ENCODE measurements at regions not wholly inside any gene's neighbourhood (a gene's known extent, or its start where the extent isn't known, plus 50 kb on each side); places are given as distances from the start of the nearest gene placed in this dataset.

- Histone ChIP-seq H3K9ac (ENCODE audit: low read depth, low read length, poor library complexity, severe bottlenecking) (no peak overlapping the region), H4K20me1 (ENCODE audit: insufficient read depth, low read length, poor library complexity, severe bottlenecking) (no peaks in the 10 kb centered on the region), H3F3A (ENCODE audit: low read depth) (no peaks in the 10 kb centered on the region), H3K36me3 (ENCODE audit: insufficient read depth, low read length) (no peaks in the 10 kb centered on the region), H3K9me3 (ENCODE audit: insufficient read depth, low read depth, low read length) (no peaks in the 10 kb centered on the region), H3K4me3 (ENCODE audit: low read length, poor library complexity, severe bottlenecking) (no peak overlapping the region), H3K4me2 (ENCODE audit: low read depth, low read length, poor library complexity, severe bottlenecking) (no peak overlapping the region), H3K4me1 (ENCODE audit: insufficient read depth, low read length, poor library complexity, severe bottlenecking) (no peaks in the 10 kb centered on the region), H3K79me2 (ENCODE audit: insufficient read depth, low read length) (no peaks in the 10 kb centered on the region), H3K9me2 (replicated peaks; ENCODE audit: low read depth, low read length) (no peaks in the 10 kb centered on the region), H3K27me3 (ENCODE audit: insufficient read depth, low read length, poor library complexity, severe bottlenecking) (no peaks in the 10 kb centered on the region), H2AFZ (ENCODE audit: low read length) (no peak overlapping the region)
- TF ChIP-seq EZH2phosphoT487 (IDR thresholded peaks at IDR 0.05; ENCODE audit: borderline replicate concordance), result no peak
- TF ChIP-seq, protein P1, sequence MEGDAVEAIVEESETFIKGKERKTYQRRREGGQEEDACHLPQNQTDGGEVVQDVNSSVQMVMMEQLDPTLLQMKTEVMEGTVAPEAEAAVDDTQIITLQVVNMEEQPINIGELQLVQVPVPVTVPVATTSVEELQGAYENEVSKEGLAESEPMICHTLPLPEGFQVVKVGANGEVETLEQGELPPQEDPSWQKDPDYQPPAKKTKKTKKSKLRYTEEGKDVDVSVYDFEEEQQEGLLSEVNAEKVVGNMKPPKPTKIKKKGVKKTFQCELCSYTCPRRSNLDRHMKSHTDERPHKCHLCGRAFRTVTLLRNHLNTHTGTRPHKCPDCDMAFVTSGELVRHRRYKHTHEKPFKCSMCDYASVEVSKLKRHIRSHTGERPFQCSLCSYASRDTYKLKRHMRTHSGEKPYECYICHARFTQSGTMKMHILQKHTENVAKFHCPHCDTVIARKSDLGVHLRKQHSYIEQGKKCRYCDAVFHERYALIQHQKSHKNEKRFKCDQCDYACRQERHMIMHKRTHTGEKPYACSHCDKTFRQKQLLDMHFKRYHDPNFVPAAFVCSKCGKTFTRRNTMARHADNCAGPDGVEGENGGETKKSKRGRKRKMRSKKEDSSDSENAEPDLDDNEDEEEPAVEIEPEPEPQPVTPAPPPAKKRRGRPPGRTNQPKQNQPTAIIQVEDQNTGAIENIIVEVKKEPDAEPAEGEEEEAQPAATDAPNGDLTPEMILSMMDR (conservative IDR thresholded peaks at IDR 0.05; ENCODE audit: low read length), result no peak
These were observed 321.5 kb upstream of the PTBP2 start for GRCh38 chr1:96400089-96400488.

- Histone ChIP-seq H3K79me2 (ENCODE audit: insufficient read depth, low read length) (no peaks in the 10 kb centered on the region), H3K9ac (ENCODE audit: low read depth, low read length, poor library complexity, severe bottlenecking) (no peak overlapping the region), H3K9me3 (ENCODE audit: insufficient read depth, low read depth, low read length) (no peaks in the 10 kb centered on the region), H3F3A (ENCODE audit: low read depth) (no peaks in the 10 kb centered on the region), H4K20me1 (ENCODE audit: insufficient read depth, low read length, poor library complexity, severe bottlenecking) (no peaks in the 10 kb centered on the region), H2AFZ (ENCODE audit: low read length) (no peak overlapping the region), H3K4me2 (ENCODE audit: low read depth, low read length, poor library complexity, severe bottlenecking) (no peak overlapping the region), H3K27me3 (ENCODE audit: insufficient read depth, low read length, poor library complexity, severe bottlenecking) (no peaks in the 10 kb centered on the region), H3K4me3 (ENCODE audit: low read length, poor library complexity, severe bottlenecking) (no peak overlapping the region), H3K36me3 (ENCODE audit: insufficient read depth, low read length) (no peaks in the 10 kb centered on the region), H3K4me1 (ENCODE audit: insufficient read depth, low read length, poor library complexity, severe bottlenecking) (no peaks in the 10 kb centered on the region), H3K9me2 (replicated peaks; ENCODE audit: low read depth, low read length) (no peaks in the 10 kb centered on the region; the same call in 1 of the 2 replicates)
- TF ChIP-seq EZH2phosphoT487 (IDR thresholded peaks at IDR 0.05; ENCODE audit: borderline replicate concordance), result no peak
- TF ChIP-seq, protein P1 (conservative IDR thresholded peaks at IDR 0.05; ENCODE audit: low read length), result no peak
These were observed 312.5 kb upstream of the PTBP2 start for GRCh38 chr1:96409087-96409486.

GRCh38 chr1:96409689-96410088 is 311.9 kb upstream of the PTBP2 start:
- no peaks in the 10 kb centered on the region for H3K4me1 ChIP-seq (ENCODE audit: insufficient read depth, low read length, poor library complexity, severe bottlenecking)
- no peaks in the 10 kb centered on the region; the same call in 1 of the 2 replicates for H3K9me2 ChIP-seq (replicated peaks; ENCODE audit: low read depth, low read length)
- no peaks in the 10 kb centered on the region for H3K27me3 ChIP-seq (ENCODE audit: insufficient read depth, low read length, poor library complexity, severe bottlenecking)
- no peak overlapping the region for H3K4me3 ChIP-seq (ENCODE audit: low read length, poor library complexity, severe bottlenecking)
- H3K79me2 ChIP-seq (ENCODE audit: insufficient read depth, low read length), result no peaks in the 10 kb centered on the region
- H3K36me3 ChIP-seq (ENCODE audit: insufficient read depth, low read length), result no peaks in the 10 kb centered on the region
- no peak for TF ChIP-seq EZH2phosphoT487 (IDR thresholded peaks at IDR 0.05; ENCODE audit: borderline replicate concordance)
- TF ChIP-seq, protein P1 (conservative IDR thresholded peaks at IDR 0.05; ENCODE audit: low read length), result no peak
- no peaks in the 10 kb centered on the region for H3K9me3 ChIP-seq (ENCODE audit: insufficient read depth, low read depth, low read length)
- H2AFZ ChIP-seq (ENCODE audit: low read length), result no peak overlapping the region
- no peak overlapping the region for H3K4me2 ChIP-seq (ENCODE audit: low read depth, low read length, poor library complexity, severe bottlenecking)
- no peaks in the 10 kb centered on the region for H3F3A ChIP-seq (ENCODE audit: low read depth)
- H3K9ac ChIP-seq (ENCODE audit: low read depth, low read length, poor library complexity, severe bottlenecking), result no peak overlapping the region
- H4K20me1 ChIP-seq (ENCODE audit: insufficient read depth, low read length, poor library complexity, severe bottlenecking), result no peaks in the 10 kb centered on the region
